Neural cell (in vitro differentiated cells): ENCODE measurements at regions not wholly inside any gene's neighbourhood (a gene's known extent, or its start where the extent isn't known, plus 50 kb on each side); places are given as distances from the start of the nearest gene placed in this dataset.

ENCODE experiments used
- H2AFZ ChIP-seq: fragments of 200-600, 300-800 bp; sonication (generic), shearing (Covaris generic); 2 replicates; pipeline ENCODE4 v1.6.0; 2014; ENCODE audit warnings: low read depth, mild to moderate bottlenecking, antibody characterized with exemption, low read length, moderate library complexity
- H3F3A ChIP-seq: fragments of 200-600 bp; shearing (Covaris generic); 2 replicates; pipeline ENCODE4 v1.6.1; 2016; ENCODE audit warnings: mild to moderate bottlenecking, moderate library complexity, mixed read lengths, antibody characterized with exemption, low read length; ENCODE audit not compliant: insufficient read depth, poor library complexity, severe bottlenecking
- H3K27ac ChIP-seq: fragments of 200-600, 300-800 bp; sonication (generic), shearing (Covaris generic); 2 replicates; pipeline ENCODE4 v1.5.1; 2014; ENCODE audit warnings: mild to moderate bottlenecking, low read length, moderate library complexity
- H3K27me3 ChIP-seq: fragments of 300-800, 200-600 bp; sonication (generic), shearing (Covaris generic); 2 replicates; pipeline ENCODE4 v1.6.0; 2014; ENCODE audit warnings: mild to moderate bottlenecking, low read depth, low read length, moderate library complexity; ENCODE audit not compliant: insufficient read depth
- H3K36me3 ChIP-seq: fragments of 300-800, 200-600 bp; sonication (generic), shearing (Covaris generic); 2 replicates; pipeline ENCODE4 v1.5.1; 2014; ENCODE audit warnings: mild to moderate bottlenecking, antibody characterized with exemption, low read length, moderate library complexity; ENCODE audit not compliant: insufficient read depth
- H3K4me2 ChIP-seq: fragments of 300-800, 200-600 bp; sonication (generic), shearing (Covaris generic); 2 replicates; pipeline ENCODE4 v1.6.0; 2014; ENCODE audit warnings: mild to moderate bottlenecking, low read length
- H3K4me3 ChIP-seq: fragments of 300-800, 200-600 bp; sonication (generic), shearing (Covaris generic); 2 replicates; pipeline ENCODE4 v1.5.1; 2014; ENCODE audit warnings: mild to moderate bottlenecking, low read length, moderate library complexity
- H3K79me2 ChIP-seq: fragments of 200-600 bp; shearing (Covaris generic); replicated peaks from 2 replicates; pipeline ENCODE4 v1.6.0; 2014; ENCODE audit warnings: mild to moderate bottlenecking, low read length, moderate library complexity; ENCODE audit not compliant: insufficient read depth
- H3K9ac ChIP-seq: fragments of 300-800, 200-600 bp; sonication (generic), shearing (Covaris generic); 2 replicates; pipeline ENCODE4 v1.6.1; 2016; ENCODE audit warnings: mild to moderate bottlenecking, low read length, mixed read lengths
- H3K9me2 ChIP-seq: fragments of 200-600 bp; shearing (Covaris generic); 2 replicates; pipeline ENCODE4 v1.6.1; 2016; ENCODE audit warnings: mild to moderate bottlenecking, low read length, mixed read lengths; ENCODE audit not compliant: insufficient read depth
- H3K9me3 ChIP-seq: fragments of 200-600, 300-800 bp; sonication (generic), shearing (Covaris generic); 2 replicates; pipeline ENCODE4 v1.6.1; 2016; ENCODE audit warnings: mild to moderate bottlenecking, mixed run types, low read length, moderate library complexity, mixed read lengths
- H4K20me1 ChIP-seq: fragments of 200-600 bp; shearing (Covaris generic); 2 replicates; pipeline ENCODE4 v1.6.1; 2016; ENCODE audit warnings: mild to moderate bottlenecking, mixed run types; ENCODE audit not compliant: insufficient read depth
- EP300 ChIP-seq: fragments of 450-650 bp; conservative IDR thresholded peaks from 2 replicates; pipeline ENCODE4 v1.6.1; 2014; ENCODE audit warnings: antibody characterized with exemption, mild to moderate bottlenecking, moderate library complexity; ENCODE audit not compliant: poor library complexity, severe bottlenecking
- EZH2 ChIP-seq: fragments of 200-600, 300-800 bp; shearing (Covaris generic), sonication (generic); IDR thresholded peaks from 2 replicates; pipeline ENCODE4 v1.6.1; 2014; ENCODE audit warnings: antibody characterized with exemption, low read length, borderline replicate concordance, mild to moderate bottlenecking; ENCODE audit not compliant: insufficient read depth, poor library complexity, severe bottlenecking
- MXI1 ChIP-seq: fragments of 450-650 bp; conservative IDR thresholded peaks from 2 replicates; pipeline ENCODE4 v1.6.1; 2014; ENCODE audit warnings: antibody characterized with exemption, mild to moderate bottlenecking; ENCODE audit not compliant: poor library complexity, severe bottlenecking
- POLR2AphosphoS5 ChIP-seq: IDR thresholded peaks from 2 replicates; pipeline ENCODE4 v1.6.1; 2012
- RAD21 ChIP-seq: fragments of 450-650 bp; conservative IDR thresholded peaks from 2 replicates; pipeline ENCODE4 v1.6.1; 2014; ENCODE audit warnings: antibody characterized with exemption, mild to moderate bottlenecking, moderate library complexity
- SMC3 ChIP-seq: fragments of 450-650 bp; conservative IDR thresholded peaks from 2 replicates; pipeline ENCODE4 v1.6.1; 2014; ENCODE audit warnings: antibody characterized with exemption, mild to moderate bottlenecking, moderate library complexity; ENCODE audit not compliant: poor library complexity
- TAF1 ChIP-seq: IDR thresholded peaks from 2 replicates; pipeline ENCODE4 v1.6.1; 2012; ENCODE audit warnings: low read depth
- TF ChIP-seq, protein P1 (sequence below): fragments of 450-650 bp; IDR thresholded peaks from 2 replicates; pipeline ENCODE4 v1.5.1; 2014; ENCODE audit warnings: antibody characterized with exemption, mild to moderate bottlenecking, moderate library complexity; ENCODE audit not compliant: poor library complexity, severe bottlenecking
- TF ChIP-seq, protein P2 (sequence below): IDR thresholded peaks from 2 replicates; pipeline ENCODE4 v1.6.1; 2012; ENCODE audit warnings: borderline replicate concordance

DNA sequence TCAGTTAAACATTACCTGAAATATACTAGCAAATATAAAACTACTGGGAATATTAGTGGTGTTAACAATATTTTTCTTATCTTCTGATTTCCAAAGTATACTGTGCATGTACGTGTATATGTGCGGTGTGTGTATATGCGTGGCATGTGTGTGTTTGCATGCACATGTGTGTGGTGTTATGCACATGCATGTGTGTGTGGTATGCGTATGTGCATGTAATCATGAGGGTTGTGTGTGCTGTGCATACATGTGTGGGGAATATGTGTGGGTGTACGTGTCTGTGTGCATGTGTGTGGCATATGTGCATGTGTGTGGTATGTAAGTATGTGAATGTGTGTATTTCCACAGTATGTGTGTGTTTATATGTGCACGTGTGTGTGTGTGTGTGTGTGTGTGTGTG, 640.2 kb downstream of the TSN start:
- no peak overlapping the region for H3K4me2 ChIP-seq
- no peak overlapping the region for H3K27ac ChIP-seq
- no peak for TF ChIP-seq TAF1
- no peak for TF ChIP-seq SMC3
- TF ChIP-seq EP300, result no peak
- no peak for TF ChIP-seq EZH2
- no peak for TF ChIP-seq RAD21
- TF ChIP-seq, protein P1, sequence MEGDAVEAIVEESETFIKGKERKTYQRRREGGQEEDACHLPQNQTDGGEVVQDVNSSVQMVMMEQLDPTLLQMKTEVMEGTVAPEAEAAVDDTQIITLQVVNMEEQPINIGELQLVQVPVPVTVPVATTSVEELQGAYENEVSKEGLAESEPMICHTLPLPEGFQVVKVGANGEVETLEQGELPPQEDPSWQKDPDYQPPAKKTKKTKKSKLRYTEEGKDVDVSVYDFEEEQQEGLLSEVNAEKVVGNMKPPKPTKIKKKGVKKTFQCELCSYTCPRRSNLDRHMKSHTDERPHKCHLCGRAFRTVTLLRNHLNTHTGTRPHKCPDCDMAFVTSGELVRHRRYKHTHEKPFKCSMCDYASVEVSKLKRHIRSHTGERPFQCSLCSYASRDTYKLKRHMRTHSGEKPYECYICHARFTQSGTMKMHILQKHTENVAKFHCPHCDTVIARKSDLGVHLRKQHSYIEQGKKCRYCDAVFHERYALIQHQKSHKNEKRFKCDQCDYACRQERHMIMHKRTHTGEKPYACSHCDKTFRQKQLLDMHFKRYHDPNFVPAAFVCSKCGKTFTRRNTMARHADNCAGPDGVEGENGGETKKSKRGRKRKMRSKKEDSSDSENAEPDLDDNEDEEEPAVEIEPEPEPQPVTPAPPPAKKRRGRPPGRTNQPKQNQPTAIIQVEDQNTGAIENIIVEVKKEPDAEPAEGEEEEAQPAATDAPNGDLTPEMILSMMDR, result no peak
- no peak for TF ChIP-seq MXI1
- TF ChIP-seq, protein P2, sequence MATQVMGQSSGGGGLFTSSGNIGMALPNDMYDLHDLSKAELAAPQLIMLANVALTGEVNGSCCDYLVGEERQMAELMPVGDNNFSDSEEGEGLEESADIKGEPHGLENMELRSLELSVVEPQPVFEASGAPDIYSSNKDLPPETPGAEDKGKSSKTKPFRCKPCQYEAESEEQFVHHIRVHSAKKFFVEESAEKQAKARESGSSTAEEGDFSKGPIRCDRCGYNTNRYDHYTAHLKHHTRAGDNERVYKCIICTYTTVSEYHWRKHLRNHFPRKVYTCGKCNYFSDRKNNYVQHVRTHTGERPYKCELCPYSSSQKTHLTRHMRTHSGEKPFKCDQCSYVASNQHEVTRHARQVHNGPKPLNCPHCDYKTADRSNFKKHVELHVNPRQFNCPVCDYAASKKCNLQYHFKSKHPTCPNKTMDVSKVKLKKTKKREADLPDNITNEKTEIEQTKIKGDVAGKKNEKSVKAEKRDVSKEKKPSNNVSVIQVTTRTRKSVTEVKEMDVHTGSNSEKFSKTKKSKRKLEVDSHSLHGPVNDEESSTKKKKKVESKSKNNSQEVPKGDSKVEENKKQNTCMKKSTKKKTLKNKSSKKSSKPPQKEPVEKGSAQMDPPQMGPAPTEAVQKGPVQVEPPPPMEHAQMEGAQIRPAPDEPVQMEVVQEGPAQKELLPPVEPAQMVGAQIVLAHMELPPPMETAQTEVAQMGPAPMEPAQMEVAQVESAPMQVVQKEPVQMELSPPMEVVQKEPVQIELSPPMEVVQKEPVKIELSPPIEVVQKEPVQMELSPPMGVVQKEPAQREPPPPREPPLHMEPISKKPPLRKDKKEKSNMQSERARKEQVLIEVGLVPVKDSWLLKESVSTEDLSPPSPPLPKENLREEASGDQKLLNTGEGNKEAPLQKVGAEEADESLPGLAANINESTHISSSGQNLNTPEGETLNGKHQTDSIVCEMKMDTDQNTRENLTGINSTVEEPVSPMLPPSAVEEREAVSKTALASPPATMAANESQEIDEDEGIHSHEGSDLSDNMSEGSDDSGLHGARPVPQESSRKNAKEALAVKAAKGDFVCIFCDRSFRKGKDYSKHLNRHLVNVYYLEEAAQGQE, result no peak
- no peak for TF ChIP-seq POLR2AphosphoS5
- H2AFZ ChIP-seq, result no peak overlapping the region
- no peaks in the 10 kb centered on the region for H3K27me3 ChIP-seq
- no peaks in the 10 kb centered on the region for H3K36me3 ChIP-seq
- no peak overlapping the region for H3K9ac ChIP-seq
- H3K9me2 ChIP-seq, result no peaks in the 10 kb centered on the region
- H3F3A ChIP-seq, result no peaks in the 10 kb centered on the region
- no peaks in the 10 kb centered on the region for H3K79me2 ChIP-seq
- no peaks in the 10 kb centered on the region for H4K20me1 ChIP-seq
- no peak overlapping the region for H3K4me3 ChIP-seq
- H3K9me3 ChIP-seq, result no peaks in the 10 kb centered on the region

DNA sequence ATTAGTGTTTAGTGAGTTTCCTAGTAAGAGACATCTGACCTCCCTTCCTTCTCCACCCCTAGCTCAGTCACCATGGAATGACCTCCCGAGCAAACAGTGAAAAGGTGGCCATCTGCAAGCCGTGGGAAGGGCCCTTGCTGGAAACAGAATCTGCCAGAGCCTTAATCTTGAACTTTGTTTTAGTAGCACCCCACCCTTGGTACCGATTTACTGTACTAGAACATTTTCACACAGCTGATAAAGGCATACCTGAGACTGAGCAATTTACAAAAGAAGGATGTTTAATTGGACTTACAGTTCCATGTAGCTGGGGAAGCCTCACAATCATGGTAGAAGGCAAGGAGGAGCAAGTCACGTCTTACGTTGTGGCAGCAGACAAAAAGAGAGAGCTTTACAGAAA, 655.8 kb downstream of the TSN start:
- TF ChIP-seq MXI1, result no peak
- no peak for TF ChIP-seq RAD21
- TF ChIP-seq SMC3, result no peak
- TF ChIP-seq POLR2AphosphoS5, result no peak
- TF ChIP-seq TAF1, result no peak
- TF ChIP-seq EZH2, result no peak
- TF ChIP-seq, protein P2, result no peak
- no peak for TF ChIP-seq EP300
- TF ChIP-seq, protein P1, result no peak
- H4K20me1 ChIP-seq, result no peaks in the 10 kb centered on the region
- no peak overlapping the region for H3K9ac ChIP-seq
- no peaks in the 10 kb centered on the region for H3K79me2 ChIP-seq
- no peaks in the 10 kb centered on the region for H3K9me2 ChIP-seq
- no peak overlapping the region for H3K27ac ChIP-seq
- H3K9me3 ChIP-seq, result no peaks in the 10 kb centered on the region
- no peak overlapping the region for H3K4me3 ChIP-seq
- H3K27me3 ChIP-seq, result no peaks in the 10 kb centered on the region
- H3K4me2 ChIP-seq, result no peak overlapping the region
- no peaks in the 10 kb centered on the region for H3F3A ChIP-seq
- no peaks in the 10 kb centered on the region for H3K36me3 ChIP-seq
- no peak overlapping the region for H2AFZ ChIP-seq
